Stimulated activated naive CD8-positive, alpha-beta T cell treated with anti-CD3 and anti-CD28 coated beads, Interleukin-15, Interleukin-2, amounts not matched to agents 100 ng/mL and 50 ng/mL, for 24 hours (primary cell): ENCODE measurements at regions not wholly inside any gene's neighbourhood (a gene's known extent, or its start where the extent isn't known, plus 50 kb on each side); places are given as distances from the start of the nearest gene placed in this dataset.
A peak's percentile ranks its signal among the peaks of the same experiment; 100 is the strongest.
"Not testable (repeated sequence)": the region's sequence is repeated elsewhere in the genome, so short reads cannot be mapped to it uniquely, and the experiment has no call there.

Source experiments
- H3K27ac Mint-ChIP-seq: one replicate; pipeline ENCODE4 v1.8.0; 2021; ENCODE audit warnings: mild to moderate bottlenecking, mixed read lengths
- H3K27me3 Mint-ChIP-seq: one replicate; pipeline ENCODE4 v1.8.0; 2021; ENCODE audit warnings: mixed read lengths
- H3K36me3 Mint-ChIP-seq: one replicate; pipeline ENCODE4 v1.8.0; 2021; ENCODE audit warnings: low read depth, mixed read lengths
- H3K4me1 Mint-ChIP-seq: one replicate; pipeline ENCODE4 v1.8.0; 2021; ENCODE audit warnings: low read depth, mixed read lengths
- H3K4me3 Mint-ChIP-seq: one replicate; pipeline ENCODE4 v1.8.0; 2021; ENCODE audit warnings: mild to moderate bottlenecking, mixed read lengths
- H3K9me3 Mint-ChIP-seq: one replicate; pipeline ENCODE4 v1.8.0; 2021; ENCODE audit warnings: mixed read lengths

DNA sequence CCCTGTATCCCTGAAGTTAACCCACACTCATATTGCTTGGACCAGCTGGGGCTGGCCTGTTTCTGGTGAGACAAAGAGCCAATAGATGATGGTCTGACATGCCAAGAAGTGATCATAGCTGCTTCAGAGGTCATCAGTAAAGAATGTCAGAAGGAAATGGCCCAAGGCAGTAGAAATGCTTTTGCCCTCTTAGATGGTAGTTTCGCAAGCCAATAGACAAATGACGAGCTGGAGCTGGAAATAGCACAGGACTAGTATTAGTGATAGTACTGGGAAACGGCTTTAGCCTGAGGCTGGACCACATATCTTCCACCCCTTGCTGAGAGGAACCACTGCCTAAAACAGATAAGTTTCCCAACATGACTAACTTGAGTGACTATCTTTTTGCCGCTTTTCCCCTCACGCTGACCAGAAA is 176.1 kb upstream of the THBS1 start:
- Mint-ChIP-seq H3K27me3 (peaks cover 23% of the 10 kb centered on the region), H3K27ac (no peak overlapping the region), H3K9me3 (no peaks in the 10 kb centered on the region), H3K4me1 (no peaks in the 10 kb centered on the region), H3K36me3 (no peaks in the 10 kb centered on the region), H3K4me3 (no peak overlapping the region)

DNA sequence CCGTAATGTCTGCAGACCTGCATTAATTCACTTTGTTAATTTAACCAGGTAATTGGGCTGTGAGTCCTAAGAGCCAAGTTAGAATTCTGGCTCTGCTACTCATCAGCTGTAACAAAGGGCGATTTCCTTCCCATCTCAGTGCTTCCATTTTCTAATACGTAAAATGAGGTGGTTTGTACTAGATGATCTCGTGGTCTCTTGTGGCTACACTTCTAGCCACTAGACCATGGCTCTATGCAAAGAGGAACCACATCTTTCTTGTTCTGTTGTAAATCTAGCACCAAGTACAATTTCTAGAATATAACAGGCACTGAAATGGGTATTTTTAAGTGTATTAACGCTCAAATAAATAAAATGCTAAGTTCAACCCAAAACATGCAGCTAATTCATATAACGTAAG is 174.4 kb upstream of the THBS1 start:
- peaks cover 7% of the 10 kb centered on the region for H3K4me1 Mint-ChIP-seq
- peaks cover 36% of the 10 kb centered on the region for H3K27me3 Mint-ChIP-seq
- no peak overlapping the region for H3K27ac Mint-ChIP-seq
- H3K4me3 Mint-ChIP-seq, result no peak overlapping the region
- H3K36me3 Mint-ChIP-seq, result no peaks in the 10 kb centered on the region
- no peaks in the 10 kb centered on the region for H3K9me3 Mint-ChIP-seq

DNA sequence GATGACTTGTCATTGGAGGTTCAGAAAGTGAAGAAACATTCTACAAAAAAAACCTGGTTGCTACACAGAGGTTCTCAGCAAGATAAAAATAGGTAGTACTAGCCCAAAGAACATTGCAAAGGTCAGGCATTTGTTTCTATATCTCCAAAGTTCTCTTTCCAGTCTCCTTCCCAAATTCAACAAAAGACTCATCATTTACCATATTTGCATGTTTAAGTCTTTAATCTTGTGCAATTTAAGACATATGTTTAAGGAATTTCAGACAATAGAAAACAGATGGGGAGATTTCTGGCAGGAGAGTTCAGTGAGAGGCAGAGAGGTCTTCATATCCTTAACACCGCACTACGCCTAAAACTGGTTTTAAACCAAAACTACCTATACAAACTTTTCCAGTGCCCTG is 173.8 kb upstream of the THBS1 start:
- Mint-ChIP-seq H3K4me1 (peaks cover 13% of the 10 kb centered on the region), H3K9me3 (no peaks in the 10 kb centered on the region), H3K27me3 (peaks cover 41% of the 10 kb centered on the region), H3K36me3 (no peaks in the 10 kb centered on the region), H3K4me3 (no peak overlapping the region), H3K27ac (no peak overlapping the region)

DNA sequence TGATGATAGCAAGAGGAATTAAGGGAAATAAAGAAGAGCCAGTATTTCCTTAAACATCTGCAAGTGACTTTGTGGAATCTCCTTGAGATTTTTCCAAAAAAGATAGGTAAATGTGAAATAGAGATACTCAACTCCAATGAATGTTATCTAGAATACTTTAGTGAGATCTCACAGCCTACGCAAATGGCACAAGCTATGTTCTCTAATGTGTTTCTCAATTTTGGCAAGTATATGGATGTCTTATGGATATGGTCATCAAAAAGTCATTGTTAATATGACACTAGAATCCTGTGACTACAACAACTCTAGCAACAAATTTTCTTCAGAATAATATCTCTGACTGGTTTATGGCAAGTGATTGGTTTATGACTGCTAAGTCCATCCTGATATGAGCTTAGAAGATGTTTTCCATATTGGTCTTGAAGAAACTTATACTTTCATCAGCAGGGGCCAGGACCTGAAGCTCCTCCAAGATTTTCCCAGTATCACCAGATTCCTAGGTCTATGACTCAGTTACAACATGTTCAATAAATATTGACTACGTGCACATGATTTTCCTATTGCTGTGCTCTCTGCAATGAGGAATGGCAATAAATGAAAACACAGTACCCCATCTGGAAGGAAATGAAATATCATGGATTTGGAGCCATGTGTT is 170.9 kb upstream of the THBS1 start:
- no peaks in the 10 kb centered on the region for H3K36me3 Mint-ChIP-seq
- H3K4me1 Mint-ChIP-seq, result peaks cover 23% of the 10 kb centered on the region
- peaks cover 51% of the 10 kb centered on the region for H3K27me3 Mint-ChIP-seq
- no peaks in the 10 kb centered on the region for H3K9me3 Mint-ChIP-seq
- no peak overlapping the region for H3K4me3 Mint-ChIP-seq
- H3K27ac Mint-ChIP-seq, result no peak overlapping the region

DNA sequence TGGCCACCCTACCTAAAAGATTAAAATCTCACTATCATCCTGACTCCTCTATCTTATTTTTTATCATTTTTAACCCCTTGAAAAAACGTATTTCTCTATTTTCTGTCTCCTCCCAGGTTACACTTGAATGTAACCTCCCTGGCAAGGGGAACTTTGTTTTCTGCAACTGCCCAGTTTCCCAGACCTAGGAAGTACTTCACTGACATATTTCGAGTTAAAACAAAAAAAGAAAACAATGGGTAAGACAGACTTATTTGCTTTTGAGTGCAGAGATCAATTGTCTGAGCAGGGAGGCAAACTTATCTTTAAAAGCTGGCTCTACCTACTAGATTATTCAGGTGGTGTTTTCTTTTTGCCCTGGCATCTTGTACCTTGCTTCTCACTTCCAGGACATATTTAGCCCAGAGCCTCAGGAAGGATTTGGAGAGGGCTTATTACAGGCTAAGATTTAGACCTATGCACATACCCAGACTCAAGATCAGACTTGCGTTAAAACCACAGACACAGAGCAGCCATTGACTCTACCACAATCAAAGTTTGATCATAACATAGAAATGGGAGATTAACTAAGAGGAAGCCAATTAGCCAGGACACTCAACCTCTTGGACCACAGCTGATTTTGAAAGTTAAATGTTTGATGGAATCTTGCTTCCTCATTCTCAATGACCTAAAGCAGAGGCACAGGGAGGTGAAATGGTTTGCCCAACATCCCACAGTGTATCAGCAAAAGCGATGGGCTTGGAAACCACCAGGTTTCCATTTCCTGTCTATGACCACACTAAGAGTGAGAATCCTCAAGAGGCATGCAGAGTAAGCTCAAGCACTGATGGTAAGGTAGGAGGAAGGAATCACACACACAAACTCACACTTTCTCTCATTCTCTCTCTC is 169.5 kb upstream of the THBS1 start:
- H3K36me3 Mint-ChIP-seq, result no peaks in the 10 kb centered on the region
- H3K27ac Mint-ChIP-seq, result peak overlapping the region; percentile 24
- peaks cover 44% of the 10 kb centered on the region for H3K27me3 Mint-ChIP-seq
- H3K4me1 Mint-ChIP-seq, result peaks cover 23% of the 10 kb centered on the region
- no peak overlapping the region for H3K4me3 Mint-ChIP-seq
- no peaks in the 10 kb centered on the region for H3K9me3 Mint-ChIP-seq

DNA sequence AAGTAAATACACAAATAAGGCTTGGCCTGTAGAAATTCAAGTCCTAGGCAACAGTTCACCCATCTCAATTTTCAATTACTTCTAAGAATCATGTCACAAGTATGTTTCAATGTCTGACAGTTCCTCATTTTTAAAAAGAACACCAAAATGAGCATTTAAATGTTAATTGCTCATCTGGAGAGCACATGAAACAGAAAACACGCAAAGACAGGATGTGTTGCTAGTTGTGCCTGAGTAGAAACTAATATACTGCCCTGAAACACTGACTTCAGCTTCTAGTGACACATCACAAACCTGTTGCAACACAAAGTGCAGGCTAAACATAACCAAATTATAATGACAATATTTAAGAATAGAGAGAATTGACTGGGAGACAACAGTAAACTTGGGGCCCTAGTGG is 167.3 kb upstream of the THBS1 start:
- Mint-ChIP-seq H3K4me3 (no peak overlapping the region), H3K4me1 (peaks cover 23% of the 10 kb centered on the region), H3K27me3 (peaks cover 42% of the 10 kb centered on the region), H3K36me3 (no peaks in the 10 kb centered on the region), H3K9me3 (no peaks in the 10 kb centered on the region), H3K27ac (no peak overlapping the region)

DNA sequence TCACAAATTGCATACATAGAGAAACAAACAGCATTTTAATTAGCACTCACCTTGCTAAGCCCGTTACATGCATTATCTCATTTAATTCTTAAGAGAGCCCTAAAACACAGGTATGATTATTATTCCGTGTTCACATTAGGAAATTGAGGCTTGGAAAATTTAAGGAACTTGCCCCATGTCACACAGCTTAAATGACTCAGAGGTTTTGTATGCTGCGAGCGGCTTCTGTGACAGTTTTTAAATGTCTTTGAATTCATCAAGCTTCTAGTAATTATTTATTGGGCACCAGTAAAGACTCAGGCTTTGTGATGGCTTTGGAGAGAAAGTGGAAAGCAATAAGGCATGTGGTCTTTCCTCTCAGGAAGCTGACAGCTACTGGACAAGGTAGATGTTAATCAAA is 166.7 kb upstream of the THBS1 start:
- Mint-ChIP-seq H3K4me3 (no peak overlapping the region), H3K27me3 (peaks cover 47% of the 10 kb centered on the region), H3K9me3 (no peaks in the 10 kb centered on the region), H3K36me3 (no peaks in the 10 kb centered on the region), H3K4me1 (peaks cover 23% of the 10 kb centered on the region), H3K27ac (no peak overlapping the region)

DNA sequence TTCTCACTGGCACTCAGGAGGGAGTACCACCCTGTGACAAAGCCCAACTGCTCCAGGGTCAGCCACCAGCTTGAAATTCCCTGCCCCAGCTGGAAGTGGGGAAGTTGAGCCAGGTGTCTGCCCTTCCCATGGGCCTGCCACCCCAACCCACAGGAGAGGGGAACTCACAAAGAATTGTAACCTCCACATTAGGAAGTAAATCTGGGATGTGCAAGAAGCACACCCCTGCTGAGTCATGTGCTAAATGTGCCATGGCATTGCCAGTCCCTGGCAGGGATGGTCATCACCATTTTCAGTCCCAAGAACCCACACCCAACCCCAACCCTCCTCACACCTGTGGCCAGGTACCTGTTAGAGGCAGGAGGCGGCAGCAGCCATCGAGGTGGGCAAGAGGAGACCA is 165.2 kb upstream of the THBS1 start:
- Mint-ChIP-seq H3K4me1 (peaks cover 26% of the 10 kb centered on the region), H3K27ac (no peak overlapping the region), H3K9me3 (no peaks in the 10 kb centered on the region), H3K36me3 (no peaks in the 10 kb centered on the region), H3K4me3 (no peak overlapping the region), H3K27me3 (peaks cover 50% of the 10 kb centered on the region)

DNA sequence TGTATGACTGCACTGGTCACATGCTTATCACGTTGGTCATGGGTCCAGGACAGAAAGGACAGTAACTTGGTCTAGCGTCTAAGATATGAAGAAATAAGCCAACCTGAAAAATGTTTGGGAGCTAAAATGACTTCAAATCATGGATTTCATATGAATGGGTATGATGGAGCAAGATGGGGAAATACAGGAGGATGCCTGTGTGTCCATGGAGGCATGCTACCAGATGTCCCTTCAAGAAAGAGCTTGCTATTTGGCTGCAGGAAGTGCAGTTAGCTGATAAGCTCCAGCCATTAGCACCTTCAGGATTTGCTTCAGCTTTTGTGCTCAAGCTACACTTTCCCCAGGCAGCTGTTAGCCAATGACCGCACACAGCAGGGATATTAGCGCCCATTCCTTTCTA is 164.6 kb upstream of the THBS1 start:
- Mint-ChIP-seq H3K27me3 (peaks cover 45% of the 10 kb centered on the region), H3K9me3 (no peaks in the 10 kb centered on the region), H3K27ac (no peak overlapping the region), H3K36me3 (no peaks in the 10 kb centered on the region), H3K4me3 (no peak overlapping the region), H3K4me1 (peaks cover 22% of the 10 kb centered on the region)

DNA sequence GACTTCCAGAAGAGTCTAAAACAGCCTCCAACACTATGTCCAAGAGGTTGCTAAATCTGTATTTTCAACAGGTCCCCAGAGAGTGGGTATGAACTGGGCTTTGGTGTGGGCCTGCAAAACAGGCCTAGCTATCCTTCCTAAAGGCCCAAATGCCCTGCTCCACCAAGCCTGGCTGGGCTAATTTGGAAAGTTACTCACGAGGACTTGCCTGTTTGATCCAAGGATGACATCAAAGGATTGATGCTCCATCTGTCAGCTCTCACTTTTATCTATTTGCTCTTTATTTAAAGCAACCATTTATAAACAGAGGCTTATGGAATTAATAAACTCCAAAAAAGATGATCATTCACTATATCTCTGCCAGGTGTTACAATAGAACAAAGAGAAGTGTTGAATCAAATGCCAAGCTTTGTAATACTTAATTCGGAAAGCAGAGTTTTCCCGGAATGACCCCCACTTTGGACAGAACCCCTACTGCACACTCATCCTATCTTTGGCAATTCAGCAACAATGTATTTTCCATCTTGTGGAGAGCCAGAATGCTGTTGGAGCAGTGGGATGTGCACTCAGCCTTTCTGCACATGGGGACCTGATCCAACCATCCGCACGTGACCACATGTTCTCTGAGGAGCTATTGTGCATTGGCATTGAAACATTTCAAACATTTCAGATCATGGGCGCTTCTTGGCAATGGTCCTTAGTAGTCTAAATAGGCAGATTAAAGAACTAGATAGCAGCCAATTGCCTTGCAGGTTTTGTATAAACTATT is 163.3 kb upstream of the THBS1 start:
- Mint-ChIP-seq H3K4me3 (no peak overlapping the region), H3K9me3 (no peaks in the 10 kb centered on the region), H3K27ac (no peak overlapping the region), H3K27me3 (peaks cover 37% of the 10 kb centered on the region), H3K36me3 (no peaks in the 10 kb centered on the region), H3K4me1 (peaks cover 9% of the 10 kb centered on the region)

DNA sequence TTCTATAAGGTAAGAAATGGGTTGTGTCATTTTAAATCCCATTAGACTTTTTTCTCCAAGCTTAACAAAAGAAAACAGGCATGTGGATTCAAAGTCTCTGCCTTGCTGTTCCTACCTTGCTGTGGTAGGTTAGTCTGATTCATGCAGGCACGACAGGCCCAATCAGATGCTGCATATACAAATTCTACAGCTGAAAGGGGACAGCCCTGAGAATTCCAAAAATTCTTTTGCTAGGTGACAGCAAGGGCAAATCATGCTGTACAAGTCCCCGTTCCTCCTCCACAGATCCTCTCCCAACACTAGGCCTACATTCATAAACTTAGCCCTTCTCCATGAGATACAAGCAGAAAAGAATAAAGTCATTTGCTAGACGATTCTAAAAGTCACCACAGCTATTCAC is 161.2 kb upstream of the THBS1 start:
- Mint-ChIP-seq H3K27me3 (peaks cover 28% of the 10 kb centered on the region), H3K27ac (no peak overlapping the region), H3K36me3 (no peaks in the 10 kb centered on the region), H3K9me3 (no peaks in the 10 kb centered on the region), H3K4me3 (no peak overlapping the region), H3K4me1 (peaks cover 4% of the 10 kb centered on the region)

DNA sequence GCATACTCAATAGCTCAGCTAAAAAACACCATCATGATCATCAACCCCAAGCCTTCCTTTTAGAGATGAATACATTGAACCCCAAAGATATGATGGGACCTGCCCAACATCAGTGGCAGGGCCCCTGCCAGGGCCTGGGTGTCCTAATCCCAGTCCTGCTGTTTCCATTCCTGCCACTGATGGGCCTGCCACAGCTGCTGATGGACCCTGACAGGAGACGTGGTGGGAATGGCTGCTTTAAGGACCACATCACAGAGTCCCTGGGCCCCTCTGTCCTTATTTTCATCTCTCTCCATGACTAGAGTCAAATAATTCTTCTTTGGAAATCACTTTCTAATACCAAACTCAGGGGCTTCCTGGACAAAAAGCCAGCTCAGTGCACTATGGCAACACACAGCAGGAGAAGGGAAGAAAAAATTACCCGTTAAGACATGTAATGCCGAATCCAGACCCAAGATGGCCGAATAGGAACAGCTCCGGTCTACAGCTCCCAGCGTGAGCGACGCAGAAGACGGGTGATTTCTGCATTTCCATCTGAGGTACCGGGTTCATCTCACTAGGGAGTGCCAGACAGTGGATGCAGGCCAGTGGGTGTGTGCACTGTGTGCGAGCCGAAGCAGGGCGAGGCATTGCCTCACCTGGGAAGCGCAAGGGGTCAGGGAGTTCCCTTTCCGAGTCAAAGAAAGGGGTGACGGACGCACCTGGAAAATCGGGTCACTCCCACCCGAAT is 160.6 kb upstream of the THBS1 start:
- not testable (repeated sequence) for H3K36me3 Mint-ChIP-seq, H3K4me1 Mint-ChIP-seq, H3K4me3 Mint-ChIP-seq, H3K27ac Mint-ChIP-seq, H3K9me3 Mint-ChIP-seq
- H3K27me3 Mint-ChIP-seq, result peaks cover 28% of the 10 kb centered on the region

DNA sequence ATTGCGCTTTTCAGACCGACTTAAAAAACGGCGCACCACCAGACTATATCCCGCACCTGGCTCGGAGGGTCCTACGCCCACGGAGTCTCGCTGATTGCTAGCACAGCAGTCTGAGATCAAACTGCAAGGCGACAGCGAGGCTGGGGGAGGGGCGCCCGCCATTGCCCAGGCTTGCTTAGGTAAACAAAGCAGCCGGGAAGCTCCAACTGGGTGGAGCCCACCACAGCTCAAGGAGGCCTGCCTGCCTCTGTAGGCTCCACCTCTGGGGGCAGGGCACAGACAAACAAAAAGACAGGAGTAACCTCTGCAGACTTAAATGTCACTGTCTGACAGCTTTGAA is 160.1 kb upstream of the THBS1 start:
- H3K4me1 Mint-ChIP-seq, H3K36me3 Mint-ChIP-seq, H3K4me3 Mint-ChIP-seq, H3K27ac Mint-ChIP-seq, H3K9me3 Mint-ChIP-seq: not testable (repeated sequence)
- H3K27me3 Mint-ChIP-seq, result peaks cover 28% of the 10 kb centered on the region

DNA sequence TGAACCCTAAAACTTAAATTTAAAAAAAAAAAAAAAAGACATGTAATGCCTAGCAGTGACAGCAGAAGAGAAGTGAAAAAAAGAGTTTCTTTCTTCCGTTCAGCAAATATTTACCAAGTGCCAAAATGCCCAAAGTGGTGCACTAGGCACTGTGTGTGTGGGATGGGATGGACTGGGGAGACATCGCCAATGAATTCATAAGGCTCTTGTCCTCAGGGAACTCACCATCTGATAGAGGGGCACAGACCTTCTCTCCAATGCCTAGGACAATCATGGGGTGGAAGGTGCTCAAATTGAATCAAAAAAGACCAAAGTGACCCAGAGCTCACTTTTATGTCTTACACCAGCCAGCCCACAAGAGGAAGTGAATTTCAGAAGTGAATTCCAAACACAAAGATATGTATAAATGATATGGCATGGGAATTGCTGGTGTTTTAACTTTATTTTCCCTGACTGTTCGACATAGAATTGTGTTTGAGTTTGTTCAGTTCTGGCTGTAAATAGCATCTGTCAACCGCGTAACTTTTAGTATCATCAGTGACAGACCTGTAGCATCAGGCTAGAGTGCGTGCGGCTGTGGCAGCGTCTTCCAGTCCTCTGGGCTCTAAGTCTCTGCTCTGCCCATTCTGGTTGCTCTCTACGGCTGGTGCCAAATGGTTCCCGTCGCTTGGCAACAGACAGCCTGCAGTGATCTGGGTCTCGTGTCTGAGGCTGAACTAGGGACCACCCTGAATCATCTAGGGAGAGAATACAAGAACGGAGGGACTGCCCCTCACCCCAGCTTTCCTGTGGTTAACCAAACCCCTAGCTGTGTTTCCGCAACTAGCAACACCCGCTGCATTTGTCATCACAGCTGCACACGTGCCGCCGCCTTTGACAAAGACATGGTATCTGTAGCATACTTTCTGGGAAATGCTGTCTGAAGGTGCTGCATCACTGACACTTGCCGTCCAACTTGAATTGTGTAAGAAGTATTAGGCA is 154.0 kb upstream of the THBS1 start:
- Mint-ChIP-seq H3K4me1 (peaks cover 45% of the 10 kb centered on the region), H3K27ac (peak overlapping the region; percentile 65), H3K9me3 (no peaks in the 10 kb centered on the region), H3K36me3 (no peaks in the 10 kb centered on the region), H3K4me3 (peak overlapping the region; percentile 65), H3K27me3 (peaks cover 30% of the 10 kb centered on the region)
